Activated naive CD4-positive, alpha-beta T cell treated with anti-CD3 and anti-CD28 coated beads, Interleukin-2, amount 10 ng/mL, durations not matched to agents 7 days and 5 days (primary cell): ENCODE measurements at regions not wholly inside any gene's neighbourhood (a gene's known extent, or its start where the extent isn't known, plus 50 kb on each side); places are given as distances from the start of the nearest gene placed in this dataset.

Experiments
- CTCF ChIA-PET: fragments of 350-600 bp; sonication (Branson Sonifier 250); formaldehyde crosslinking; loops from one replicate; lab custom pipeline; 2021; ENCODE audit warnings: antibody characterized with exemption; lab: Charles Lee
- DNase-seq: peaks from one replicate; pipeline ENCODE4 v3.0.0-alpha.2; 2020
- H3K27ac Mint-ChIP-seq: one replicate; pipeline ENCODE4 v1.8.0; 2021; ENCODE audit warnings: mild to moderate bottlenecking, moderate library complexity, mixed read lengths
- H3K27me3 Mint-ChIP-seq: one replicate; pipeline ENCODE4 v1.8.0; 2021; ENCODE audit warnings: mild to moderate bottlenecking, mixed read lengths
- H3K36me3 Mint-ChIP-seq: one replicate; pipeline ENCODE4 v1.8.0; 2021; ENCODE audit warnings: mixed read lengths
- H3K4me1 Mint-ChIP-seq: one replicate; pipeline ENCODE4 v1.8.0; 2021; ENCODE audit warnings: mixed read lengths
- H3K4me3 Mint-ChIP-seq: one replicate; pipeline ENCODE4 v1.8.0; 2021; ENCODE audit warnings: mild to moderate bottlenecking, moderate library complexity, mixed read lengths
- H3K9me3 Mint-ChIP-seq: one replicate; pipeline ENCODE4 v1.8.0; 2021; ENCODE audit warnings: mixed read lengths

GRCh38 chr2:57850415-57851130 lies 196.0 kb upstream of the VRK2 start:
- no peaks in the 10 kb centered on the region for H3K27me3 Mint-ChIP-seq
- no peak overlapping the region for H3K27ac Mint-ChIP-seq

GRCh38 chr2:57855212-57855611 lies 191.4 kb upstream of the VRK2 start:
- Mint-ChIP-seq H3K36me3 (no peaks in the 10 kb centered on the region), H3K9me3 (no peaks in the 10 kb centered on the region), H3K27ac (no peak overlapping the region), H3K27me3 (no peaks in the 10 kb centered on the region), H3K4me3 (no peak overlapping the region), H3K4me1 (no peaks in the 10 kb centered on the region)
- CTCF ChIA-PET = no interaction called here
- no peak for DNase-seq

More at GRCh38 chr2:57850415-57851130, 196.0 kb upstream of the VRK2 start:
- CTCF ChIA-PET = no interaction called here
- no peaks in the 10 kb centered on the region for H3K36me3 Mint-ChIP-seq
- no peak for DNase-seq
- H3K9me3 Mint-ChIP-seq = no peaks in the 10 kb centered on the region
- H3K4me3 Mint-ChIP-seq = no peak overlapping the region
- no peaks in the 10 kb centered on the region for H3K4me1 Mint-ChIP-seq

GRCh38 chr2:57859755-57860154 lies 186.9 kb upstream of the VRK2 start:
- CTCF ChIA-PET = no interaction called here
- H3K27me3 Mint-ChIP-seq = no peaks in the 10 kb centered on the region
- H3K9me3 Mint-ChIP-seq = no peaks in the 10 kb centered on the region
- no peaks in the 10 kb centered on the region for H3K36me3 Mint-ChIP-seq
- no peaks in the 10 kb centered on the region for H3K4me1 Mint-ChIP-seq
- no peak overlapping the region for H3K27ac Mint-ChIP-seq
- no peak overlapping the region for H3K4me3 Mint-ChIP-seq
- no peak for DNase-seq

GRCh38 chr2:57862153-57862552 lies 184.5 kb upstream of the VRK2 start:
- Mint-ChIP-seq H3K4me3 (no peak overlapping the region), H3K4me1 (no peaks in the 10 kb centered on the region), H3K36me3 (no peaks in the 10 kb centered on the region), H3K27me3 (no peaks in the 10 kb centered on the region), H3K9me3 (no peaks in the 10 kb centered on the region), H3K27ac (no peak overlapping the region)
- DNase-seq = no peak
- CTCF ChIA-PET = interaction anchor here (0.5 to 0.8 kb wide), 2 partner anchors 9 to 1678 kb away, joined by 3 read pairs; no protein-coding TSS in a partner anchor

GRCh38 chr2:57862727-57863126 lies 183.9 kb upstream of the VRK2 start:
- H3K4me3 Mint-ChIP-seq = no peak overlapping the region
- H3K27me3 Mint-ChIP-seq = no peaks in the 10 kb centered on the region
- no peak for DNase-seq
- H3K27ac Mint-ChIP-seq = no peak overlapping the region
- CTCF ChIA-PET = no interaction called here
- no peaks in the 10 kb centered on the region for H3K36me3 Mint-ChIP-seq
- no peaks in the 10 kb centered on the region for H3K4me1 Mint-ChIP-seq
- no peaks in the 10 kb centered on the region for H3K9me3 Mint-ChIP-seq

- no peaks in the 10 kb centered on the region for H3K27me3 Mint-ChIP-seq
- CTCF ChIA-PET = no interaction called here
- H3K27ac Mint-ChIP-seq = no peak overlapping the region
- no peak overlapping the region for H3K4me3 Mint-ChIP-seq
- DNase-seq = no peak
- H3K9me3 Mint-ChIP-seq = no peaks in the 10 kb centered on the region
- H3K4me1 Mint-ChIP-seq = no peaks in the 10 kb centered on the region
- no peaks in the 10 kb centered on the region for H3K36me3 Mint-ChIP-seq
These were observed 181.7 kb upstream of the VRK2 start for GRCh38 chr2:57864926-57865325.

DNA sequence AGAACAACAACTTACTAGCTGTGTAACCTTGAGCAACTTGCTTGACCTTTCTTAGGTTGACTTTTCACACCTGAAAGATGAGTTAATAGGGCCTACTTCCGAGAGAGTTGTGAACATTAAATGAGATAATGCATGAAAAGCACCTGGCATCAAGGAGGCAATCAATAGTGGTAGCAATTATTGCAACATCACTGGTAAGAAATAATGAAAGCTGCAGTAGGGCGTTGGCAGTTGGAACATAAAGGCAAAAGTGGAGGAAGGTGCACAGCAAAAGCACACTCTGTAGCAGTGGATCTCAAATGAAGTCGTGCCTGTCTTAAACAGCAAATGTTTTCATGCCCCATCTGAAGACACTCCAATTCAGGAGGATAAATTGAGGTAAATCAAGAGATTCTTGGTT lies 178.9 kb upstream of the VRK2 start:
- Mint-ChIP-seq H3K9me3 (no peaks in the 10 kb centered on the region), H3K27me3 (no peaks in the 10 kb centered on the region), H3K4me1 (no peaks in the 10 kb centered on the region), H3K4me3 (no peak overlapping the region), H3K27ac (no peak overlapping the region), H3K36me3 (no peaks in the 10 kb centered on the region)
- CTCF ChIA-PET = no interaction called here
- DNase-seq = no peak

GRCh38 chr2:57868619-57869139 lies 177.9 kb upstream of the VRK2 start:
- no peak for DNase-seq
- Mint-ChIP-seq H3K9me3 (no peaks in the 10 kb centered on the region), H3K27ac (no peak overlapping the region), H3K27me3 (no peaks in the 10 kb centered on the region), H3K4me1 (no peaks in the 10 kb centered on the region), H3K4me3 (no peak overlapping the region), H3K36me3 (no peaks in the 10 kb centered on the region)
- CTCF ChIA-PET = no interaction called here

GRCh38 chr2:57869758-57870344 lies 176.8 kb upstream of the VRK2 start:
- Mint-ChIP-seq H3K4me3 (no peak overlapping the region), H3K27ac (no peak overlapping the region), H3K36me3 (no peaks in the 10 kb centered on the region), H3K9me3 (no peaks in the 10 kb centered on the region), H3K4me1 (no peaks in the 10 kb centered on the region), H3K27me3 (no peaks in the 10 kb centered on the region)
- CTCF ChIA-PET = no interaction called here
- DNase-seq = no peak

- DNase-seq = no peak
- no peaks in the 10 kb centered on the region for H3K9me3 Mint-ChIP-seq
- H3K4me3 Mint-ChIP-seq = no peak overlapping the region
- no peaks in the 10 kb centered on the region for H3K27me3 Mint-ChIP-seq
- H3K27ac Mint-ChIP-seq = no peak overlapping the region
- CTCF ChIA-PET = no interaction called here
- no peaks in the 10 kb centered on the region for H3K36me3 Mint-ChIP-seq
- no peaks in the 10 kb centered on the region for H3K4me1 Mint-ChIP-seq
These were observed 170.3 kb upstream of the VRK2 start for GRCh38 chr2:57876313-57876712.

DNA sequence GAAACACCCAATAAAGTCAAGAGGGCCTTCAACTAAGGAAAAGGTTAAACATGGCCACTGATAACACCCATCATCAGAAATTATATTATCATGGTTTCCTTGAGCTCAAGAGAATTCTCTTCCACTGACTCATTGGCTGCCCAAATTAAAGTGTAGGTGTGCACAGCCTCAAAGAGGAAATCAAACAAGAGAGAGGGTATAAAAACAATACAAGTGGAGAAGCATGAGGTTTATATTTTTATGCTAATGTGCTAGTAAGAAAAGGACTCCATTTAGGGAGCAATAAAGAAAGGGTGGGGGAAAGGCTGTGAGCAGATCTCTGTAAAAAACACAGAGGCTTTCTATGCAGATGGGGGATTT lies 168.8 kb upstream of the VRK2 start:
- Mint-ChIP-seq H3K4me3 (no peak overlapping the region), H3K9me3 (no peaks in the 10 kb centered on the region), H3K4me1 (no peaks in the 10 kb centered on the region), H3K36me3 (no peaks in the 10 kb centered on the region), H3K27ac (no peak overlapping the region), H3K27me3 (no peaks in the 10 kb centered on the region)
- no peak for DNase-seq
- CTCF ChIA-PET = no interaction called here

GRCh38 chr2:57878171-57878865 lies 168.3 kb upstream of the VRK2 start:
- CTCF ChIA-PET = no interaction called here
- H3K27me3 Mint-ChIP-seq = no peaks in the 10 kb centered on the region
- no peak overlapping the region for H3K4me3 Mint-ChIP-seq
- DNase-seq = no peak
- H3K27ac Mint-ChIP-seq = no peak overlapping the region
- no peaks in the 10 kb centered on the region for H3K9me3 Mint-ChIP-seq
- H3K4me1 Mint-ChIP-seq = no peaks in the 10 kb centered on the region
- H3K36me3 Mint-ChIP-seq = no peaks in the 10 kb centered on the region

DNA sequence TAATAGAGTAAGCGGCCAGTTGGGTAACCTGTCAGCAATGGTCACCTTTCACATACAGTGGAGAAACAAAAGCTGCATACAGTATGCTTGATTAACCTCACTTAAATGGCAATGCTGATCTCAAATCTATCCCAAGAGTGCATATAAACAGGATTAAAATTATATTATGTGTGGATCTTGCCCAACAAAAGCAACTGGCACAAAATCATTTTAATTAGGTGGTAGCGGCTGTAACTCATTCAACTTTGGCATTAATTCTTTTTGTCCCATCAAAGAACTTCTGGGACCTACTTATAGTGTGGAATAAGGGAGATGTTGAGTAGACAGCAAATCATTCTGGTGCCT lies 167.8 kb upstream of the VRK2 start:
- CTCF ChIA-PET = no interaction called here
- Mint-ChIP-seq H3K9me3 (no peaks in the 10 kb centered on the region), H3K27ac (no peak overlapping the region), H3K4me1 (no peaks in the 10 kb centered on the region), H3K36me3 (no peaks in the 10 kb centered on the region), H3K4me3 (no peak overlapping the region), H3K27me3 (no peaks in the 10 kb centered on the region)
- DNase-seq = no peak

DNA sequence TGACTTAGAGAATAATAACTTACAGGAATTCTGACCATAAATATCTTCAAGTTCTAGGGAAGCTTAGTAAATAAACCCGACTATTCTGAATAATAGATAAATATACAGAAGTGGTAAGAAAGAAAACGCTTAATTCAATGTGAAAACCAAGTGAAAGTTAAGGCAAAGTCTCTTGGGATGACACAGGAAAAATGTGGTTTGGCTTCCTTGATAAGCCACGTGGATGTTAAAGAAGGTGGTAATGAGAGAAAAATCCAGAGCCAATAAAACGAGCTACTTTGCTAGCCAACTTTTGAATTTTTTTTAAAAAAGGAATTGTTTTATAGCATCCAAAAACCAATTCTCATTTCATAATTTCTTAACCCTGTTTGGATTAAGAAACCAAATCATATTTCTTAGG lies 166.2 kb upstream of the VRK2 start:
- no peak overlapping the region for H3K27ac Mint-ChIP-seq
- DNase-seq = no peak
- no peaks in the 10 kb centered on the region for H3K27me3 Mint-ChIP-seq
- H3K4me1 Mint-ChIP-seq = no peaks in the 10 kb centered on the region
- H3K4me3 Mint-ChIP-seq = no peak overlapping the region
- CTCF ChIA-PET = no interaction called here
- no peaks in the 10 kb centered on the region for H3K9me3 Mint-ChIP-seq
- no peaks in the 10 kb centered on the region for H3K36me3 Mint-ChIP-seq

DNA sequence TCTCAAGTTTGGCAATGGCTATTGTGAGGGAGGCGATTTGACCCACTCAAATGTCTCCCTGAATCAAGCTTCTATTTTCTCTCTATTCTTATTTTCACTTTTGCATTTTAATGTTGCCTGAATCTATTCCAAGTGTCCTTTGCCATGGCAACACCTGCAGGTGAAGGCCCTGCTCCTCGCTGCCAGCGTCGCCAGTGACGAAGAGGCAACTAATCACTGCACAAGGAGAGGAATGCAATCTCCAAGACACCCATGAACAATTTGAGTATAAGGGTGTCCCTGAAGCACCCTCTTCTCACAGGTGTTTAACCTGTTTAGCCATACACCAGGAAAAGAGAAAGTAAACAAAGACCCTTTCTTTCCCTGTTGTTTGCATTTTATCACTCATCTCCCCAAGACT lies 165.6 kb upstream of the VRK2 start:
- Mint-ChIP-seq H3K4me1 (no peaks in the 10 kb centered on the region), H3K36me3 (no peaks in the 10 kb centered on the region), H3K4me3 (no peak overlapping the region), H3K27me3 (no peaks in the 10 kb centered on the region), H3K27ac (no peak overlapping the region), H3K9me3 (no peaks in the 10 kb centered on the region)
- no peak for DNase-seq
- CTCF ChIA-PET = no interaction called here
